Endothelial cell of umbilical vein (primary cell): ENCODE measurements at regions not wholly inside any gene's neighbourhood (a gene's known extent, or its start where the extent isn't known, plus 50 kb on each side); places are given as distances from the start of the nearest gene placed in this dataset.

Experiments used
- CTCF ChIP-seq, 2 donors: IDR thresholded peaks; 1 replicate in 1 of 2; 2 replicates in 1 of 2; pipeline ENCODE4 v1.5.1; 2011; ENCODE audit warnings: low read length in 2 of 2, mild to moderate bottlenecking in 2 of 2, moderate library complexity in 2 of 2, control low read depth in 1 of 2, inconsistent platforms in 1 of 2, low read depth in 1 of 2; ENCODE audit not compliant: insufficient read depth in 1 of 2; ENCODE audit errors: extremely low read depth in 1 of 2
- EZH2 ChIP-seq: IDR thresholded peaks from 2 replicates; pipeline ENCODE4 v1.6.1; 2012; ENCODE audit warnings: borderline replicate concordance, low read depth, mild to moderate bottlenecking, moderate library complexity, low read length, inconsistent platforms; ENCODE audit not compliant: severe bottlenecking
- FOS ChIP-seq: IDR thresholded peaks from 2 replicates; pipeline ENCODE4 v1.6.1; 2011; ENCODE audit warnings: mild to moderate bottlenecking, low read length, moderate library complexity, borderline replicate concordance; ENCODE audit not compliant: insufficient read depth
- GATA2 ChIP-seq: IDR thresholded peaks from 2 replicates; pipeline ENCODE4 v1.7.0; 2011; ENCODE audit warnings: low read depth, mild to moderate bottlenecking, moderate library complexity, mixed read lengths, low read length; ENCODE audit not compliant: insufficient read length, insufficient read depth
- JUN ChIP-seq: IDR thresholded peaks from 2 replicates; pipeline ENCODE4 v1.6.1; 2011; ENCODE audit warnings: borderline replicate concordance, low read depth; ENCODE audit not compliant: insufficient read length, insufficient read depth
- MAX ChIP-seq: IDR thresholded peaks from 2 replicates; pipeline ENCODE4 v1.6.1; 2011; ENCODE audit not compliant: insufficient read depth, insufficient read length
- MYC ChIP-seq: IDR thresholded peaks from one replicate; pipeline ENCODE4 v1.6.1; 2011; ENCODE audit warnings: mild to moderate bottlenecking, low read depth, low read length
- POLR2A ChIP-seq: IDR thresholded peaks from 2 replicates; pipeline ENCODE4 v1.6.1; 2012; ENCODE audit warnings: low read depth, mild to moderate bottlenecking, control low read depth, low read length
- POLR2AphosphoS5 ChIP-seq: IDR thresholded peaks from 2 replicates; pipeline ENCODE4 v1.6.1; 2012; ENCODE audit warnings: low read depth, mild to moderate bottlenecking, control low read depth, low read length, moderate library complexity; ENCODE audit not compliant: insufficient read depth

DNA sequence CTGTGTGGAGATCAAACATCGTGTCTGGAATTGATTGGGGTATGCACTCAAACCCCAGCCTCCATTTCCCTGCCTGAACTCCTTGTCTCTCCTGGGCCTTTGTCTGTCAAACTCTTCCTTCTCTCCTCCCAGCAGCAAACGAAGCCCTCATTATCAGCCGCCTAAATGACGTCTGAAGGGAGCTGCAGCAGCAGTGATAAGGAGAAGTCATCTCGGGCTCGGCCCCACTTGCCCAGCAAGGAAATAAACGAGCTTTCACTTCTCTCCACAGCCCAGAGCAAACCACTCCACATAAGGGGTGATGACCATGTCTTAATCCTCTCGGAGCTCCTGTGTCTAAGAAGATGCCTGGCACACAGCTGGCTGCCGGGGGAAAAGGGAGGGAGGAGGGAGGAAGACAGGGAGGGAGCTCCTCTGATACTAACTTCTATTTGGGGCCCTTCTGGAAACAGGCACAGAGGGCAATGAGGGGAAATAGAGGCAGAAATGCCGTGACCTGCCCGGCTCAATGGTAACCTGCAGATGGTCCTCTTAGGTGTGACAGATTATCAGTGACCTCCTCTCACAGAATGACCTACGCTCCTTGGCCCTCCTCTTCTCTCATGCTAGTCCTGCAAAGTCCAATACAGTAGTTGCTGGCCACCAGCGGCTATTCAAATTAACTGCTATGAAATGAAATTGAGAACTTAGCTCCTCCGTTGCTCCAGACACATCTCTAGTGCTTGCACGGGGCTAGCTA lies 100.4 kb downstream of the PXDC1 start:
- TF ChIP-seq CTCF (IDR thresholded peaks at IDR 0.05; ENCODE audit: extremely low read depth in 1 of 2, insufficient read depth in 1 of 2, low read depth in 1 of 2, low read length in 2 of 2): no peak
- no peak for TF ChIP-seq MAX
- no peak for TF ChIP-seq FOS
- TF ChIP-seq POLR2AphosphoS5: no peak
- TF ChIP-seq POLR2A: no peak
- TF ChIP-seq EZH2: no peak
- no peak for TF ChIP-seq MYC
- TF ChIP-seq GATA2: no peak
- TF ChIP-seq JUN: no peak
